H9 (cell line): ENCODE measurements at regions not wholly inside any gene's neighbourhood (a gene's known extent, or its start where the extent isn't known, plus 50 kb on each side); places are given as distances from the start of the nearest gene placed in this dataset.

Source experiments
- DNase-seq: peaks from one replicate; pipeline ENCODE4 v3.0.0-alpha.2; 2017
- H2AFZ ChIP-seq: one replicate; pipeline ENCODE4 v1.6.1; 2013; ENCODE audit warnings: mild to moderate bottlenecking, low read length, control low read depth, moderate library complexity
- H2AK5ac ChIP-seq: 2 replicates; pipeline ENCODE4 v1.6.1; 2013; ENCODE audit warnings: low read length, control low read depth, mixed read lengths; ENCODE audit not compliant: insufficient read length
- H2BK120ac ChIP-seq: one replicate; pipeline ENCODE4 v1.6.1; 2013; ENCODE audit warnings: low read depth, mild to moderate bottlenecking, low read length, control low read depth, inconsistent platforms; ENCODE audit not compliant: poor library complexity, severe bottlenecking
- H2BK12ac ChIP-seq: 2 replicates; pipeline ENCODE4 v1.6.1; 2013; ENCODE audit warnings: low read length, control low read depth, mixed read lengths, low read depth; ENCODE audit not compliant: insufficient read length
- H2BK15ac ChIP-seq: 2 replicates; pipeline ENCODE4 v1.6.1; 2013; ENCODE audit warnings: low read depth, low read length, control low read depth
- H2BK20ac ChIP-seq: one replicate; pipeline ENCODE4 v1.6.1; 2013; ENCODE audit warnings: low read depth, mild to moderate bottlenecking, low read length, control low read depth, inconsistent platforms; ENCODE audit not compliant: poor library complexity, severe bottlenecking
- H2BK5ac ChIP-seq: 2 replicates; pipeline ENCODE4 v1.6.1; 2013; ENCODE audit warnings: low read length, control low read depth, mixed read lengths; ENCODE audit not compliant: insufficient read length
- H3K14ac ChIP-seq: 2 replicates; pipeline ENCODE4 v1.6.1; 2013; ENCODE audit warnings: low read length, control low read depth; ENCODE audit not compliant: insufficient read depth
- H3K18ac ChIP-seq: 2 replicates; pipeline ENCODE4 v1.6.1; 2013; ENCODE audit warnings: low read depth, mild to moderate bottlenecking, mixed read lengths, low read length, control low read depth; ENCODE audit not compliant: insufficient read length
- H3K23ac ChIP-seq: 2 replicates; pipeline ENCODE4 v1.6.1; 2013; ENCODE audit warnings: low read length, control low read depth, mixed read lengths, low read depth; ENCODE audit not compliant: insufficient read length
- H3K23me2 ChIP-seq: 2 replicates; pipeline ENCODE4 v1.6.1; 2013; ENCODE audit warnings: low read depth, mild to moderate bottlenecking, mixed read lengths, low read length, control low read depth; ENCODE audit not compliant: insufficient read length, poor library complexity, severe bottlenecking
- H3K27ac ChIP-seq: 2 replicates; pipeline ENCODE4 v1.5.1; 2013; ENCODE audit warnings: low read length, control low read depth, mixed read lengths, low read depth; ENCODE audit not compliant: insufficient read length
- H3K27me3 ChIP-seq: 2 replicates; pipeline ENCODE4 v1.6.1; 2013; ENCODE audit warnings: low read length, control low read depth, inconsistent platforms; ENCODE audit not compliant: insufficient read depth
- H3K4ac ChIP-seq: 2 replicates; pipeline ENCODE4 v1.6.1; 2013; ENCODE audit warnings: low read depth, mild to moderate bottlenecking, control low read depth, inconsistent platforms, low read length, moderate library complexity
- H3K4me1 ChIP-seq: 2 replicates; pipeline ENCODE4 v1.6.1; 2013; ENCODE audit warnings: low read length, control low read depth, inconsistent platforms; ENCODE audit not compliant: insufficient read depth
- H3K4me2 ChIP-seq: 2 replicates; pipeline ENCODE4 v1.6.1; 2013; ENCODE audit warnings: low read length, control low read depth, mixed read lengths; ENCODE audit not compliant: insufficient read length, insufficient read depth
- H3K56ac ChIP-seq: 2 replicates; pipeline ENCODE4 v1.6.1; 2013; ENCODE audit warnings: low read depth, mild to moderate bottlenecking, mixed read lengths, low read length, control low read depth; ENCODE audit not compliant: insufficient read length
- H3K79me1 ChIP-seq: 2 replicates; pipeline ENCODE4 v1.6.1; 2013; ENCODE audit warnings: low read depth, mild to moderate bottlenecking, moderate library complexity, low read length, control low read depth, inconsistent platforms; ENCODE audit not compliant: insufficient read depth, poor library complexity, severe bottlenecking
- H3K79me2 ChIP-seq: 2 replicates; pipeline ENCODE4 v1.6.1; 2013; ENCODE audit warnings: low read length, control low read depth, inconsistent platforms; ENCODE audit not compliant: insufficient read depth
- H3K9ac ChIP-seq: 2 replicates; pipeline ENCODE4 v1.6.1; 2013; ENCODE audit warnings: low read length, control low read depth, mixed read lengths; ENCODE audit not compliant: insufficient read length; ENCODE audit errors: extremely low read depth
- H3K9me3 ChIP-seq: one replicate; pipeline ENCODE4 v1.6.1; 2013; ENCODE audit warnings: low read depth, low read length, inconsistent platforms; ENCODE audit not compliant: control insufficient read depth
- H3T11ph ChIP-seq: one replicate; pipeline ENCODE4 v1.6.1; 2013; ENCODE audit warnings: mild to moderate bottlenecking, low read length, control low read depth, inconsistent platforms
- H4K20me1 ChIP-seq: one replicate; pipeline ENCODE4 v1.6.1; 2013; ENCODE audit not compliant: control insufficient read depth, insufficient read length, insufficient read depth
- H4K5ac ChIP-seq: 2 replicates; pipeline ENCODE4 v1.6.1; 2013; ENCODE audit warnings: low read depth, mild to moderate bottlenecking, mixed read lengths, low read length, control low read depth; ENCODE audit not compliant: insufficient read length
- H4K8ac ChIP-seq: replicated peaks from 2 replicates; pipeline ENCODE4 v1.6.1; 2013; ENCODE audit warnings: low read length, control low read depth, mixed read lengths, low read depth; ENCODE audit not compliant: insufficient read length
- H4K91ac ChIP-seq: 2 replicates; pipeline ENCODE4 v1.6.1; 2013; ENCODE audit warnings: low read depth, mild to moderate bottlenecking, moderate library complexity, mixed read lengths, low read length, control low read depth; ENCODE audit not compliant: insufficient read length
- H3K27ac Mint-ChIP-seq, 3 experiments: 2 replicates in 2 of 3; 3 replicates in 1 of 3; pipeline ENCODE4 v1.8.0; 2020 to 2021; ENCODE audit warnings: mixed read lengths in 3 of 3, mild to moderate bottlenecking in 1 of 3, moderate library complexity in 1 of 3
- H3K27me3 Mint-ChIP-seq: 2 replicates; pipeline ENCODE4 v1.8.0; 2021; ENCODE audit warnings: low read depth, mild to moderate bottlenecking, moderate library complexity, mixed read lengths
- H3K36me3 Mint-ChIP-seq, 3 experiments: 2 replicates in 2 of 3; 3 replicates in 1 of 3; pipeline ENCODE4 v1.8.0; 2020 to 2021; ENCODE audit warnings: low read depth in 3 of 3, mixed read lengths in 3 of 3; ENCODE audit not compliant: insufficient read depth in 1 of 3
- H3K4me1 Mint-ChIP-seq, 2 experiments: 2 replicates each; pipeline ENCODE4 v1.8.0; 2020; ENCODE audit warnings: mixed read lengths in 2 of 2
- H3K4me3 Mint-ChIP-seq, 2 experiments: 2 replicates in 1 of 2; 3 replicates in 1 of 2; pipeline ENCODE4 v1.8.0; 2020 to 2021; ENCODE audit warnings: mild to moderate bottlenecking in 2 of 2, mixed read lengths in 2 of 2, moderate library complexity in 1 of 2
- H3K9me3 Mint-ChIP-seq, 2 experiments: 2 replicates in 1 of 2; 3 replicates in 1 of 2; pipeline ENCODE4 v1.8.0; 2020; ENCODE audit warnings: mild to moderate bottlenecking in 2 of 2, mixed read lengths in 2 of 2, moderate library complexity in 1 of 2
- WGBS: extraction: QIAGEN DNeasy Blood & Tissue Kit; methylation state at CpG from one replicate; pipeline ENCODE4 v1.1.7; 2013; ENCODE audit warnings: missing lambda C conversion rate, low lambda C conversion rate, mixed read lengths; ENCODE audit not compliant: insufficient read length; ENCODE audit errors: extremely low coverage; 5-methylcytosine and 5-hydroxymethylcytosine counted together
- TF ChIP-seq, protein P1 (sequence below): fragments of 200-600 bp; sonication (generic); conservative IDR thresholded peaks from 3 replicates; pipeline ENCODE4 v1.8.0; 2021; ENCODE audit warnings: antibody characterized with exemption, mild to moderate bottlenecking

GRCh38 chr3:106720510-106720909 lies 656.7 kb upstream of the CCDC54 start:
- no CpG with 5 or more reads among the region's 9 CpGs for WGBS
- no peak overlapping the region for H2BK15ac ChIP-seq
- no peaks in the 10 kb centered on the region for H3K79me1 ChIP-seq
- H3K27me3 ChIP-seq = no peaks in the 10 kb centered on the region
- H2AK5ac ChIP-seq = no peak overlapping the region
- Mint-ChIP-seq H3K27ac (no peak overlapping the region), H3K9me3 (peaks cover 8 to 14% of the 10 kb centered on the region in 2 experiments), H3K27me3 (no peaks in the 10 kb centered on the region), H3K4me3 (no peak overlapping the region), H3K36me3 (peaks cover 2 to 17% (median 15%) of the 10 kb centered on the region in 3 experiments; a peak in 5 of 7 replicates), H3K4me1 (peaks cover 0 to 3% of the 10 kb centered on the region in 2 experiments; a peak in 2 of 4 replicates)
- H3K23ac ChIP-seq = no peak overlapping the region
- no peak overlapping the region for H2BK120ac ChIP-seq
- H2BK12ac ChIP-seq = no peak overlapping the region
- H4K20me1 ChIP-seq = no peaks in the 10 kb centered on the region
- H2AFZ ChIP-seq = no peak overlapping the region
- H3K18ac ChIP-seq = no peak overlapping the region
- no peak overlapping the region for H3K56ac ChIP-seq
- H3K14ac ChIP-seq = no peak overlapping the region; the same call in 1 of the 2 replicates
- H2BK20ac ChIP-seq = no peak overlapping the region
- no peak overlapping the region for H2BK5ac ChIP-seq
- no peak overlapping the region for H4K8ac ChIP-seq
- H3K4ac ChIP-seq = no peak overlapping the region
- H3K9me3 ChIP-seq = no peaks in the 10 kb centered on the region
- H3K4me1 ChIP-seq = no peaks in the 10 kb centered on the region
- TF ChIP-seq, protein P1, sequence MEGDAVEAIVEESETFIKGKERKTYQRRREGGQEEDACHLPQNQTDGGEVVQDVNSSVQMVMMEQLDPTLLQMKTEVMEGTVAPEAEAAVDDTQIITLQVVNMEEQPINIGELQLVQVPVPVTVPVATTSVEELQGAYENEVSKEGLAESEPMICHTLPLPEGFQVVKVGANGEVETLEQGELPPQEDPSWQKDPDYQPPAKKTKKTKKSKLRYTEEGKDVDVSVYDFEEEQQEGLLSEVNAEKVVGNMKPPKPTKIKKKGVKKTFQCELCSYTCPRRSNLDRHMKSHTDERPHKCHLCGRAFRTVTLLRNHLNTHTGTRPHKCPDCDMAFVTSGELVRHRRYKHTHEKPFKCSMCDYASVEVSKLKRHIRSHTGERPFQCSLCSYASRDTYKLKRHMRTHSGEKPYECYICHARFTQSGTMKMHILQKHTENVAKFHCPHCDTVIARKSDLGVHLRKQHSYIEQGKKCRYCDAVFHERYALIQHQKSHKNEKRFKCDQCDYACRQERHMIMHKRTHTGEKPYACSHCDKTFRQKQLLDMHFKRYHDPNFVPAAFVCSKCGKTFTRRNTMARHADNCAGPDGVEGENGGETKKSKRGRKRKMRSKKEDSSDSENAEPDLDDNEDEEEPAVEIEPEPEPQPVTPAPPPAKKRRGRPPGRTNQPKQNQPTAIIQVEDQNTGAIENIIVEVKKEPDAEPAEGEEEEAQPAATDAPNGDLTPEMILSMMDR = no peak
- no peak overlapping the region for H4K5ac ChIP-seq
- no peak overlapping the region for H3K4me2 ChIP-seq
- H4K91ac ChIP-seq = no peak overlapping the region
- H3T11ph ChIP-seq = no peak overlapping the region
- DNase-seq = peak; percentile 41
- no peaks in the 10 kb centered on the region for H3K79me2 ChIP-seq
- no peaks in the 10 kb centered on the region for H3K23me2 ChIP-seq
- no peak overlapping the region for H3K9ac ChIP-seq
- H3K27ac ChIP-seq = no peak overlapping the region
